ENCODE measurements at regions not wholly inside any gene's neighbourhood (a gene's known extent, or its start where the extent isn't known, plus 50 kb on each side); places are given as distances from the start of the nearest gene placed in this dataset.
"Not testable (repeated sequence)": the region's sequence is repeated elsewhere in the genome, so short reads cannot be mapped to it uniquely, and the experiment has no call there.

GRCh38 chr4:53713767-53714166, 122.5 kb upstream of the LNX1 start:
- no peak for DNase-seq
- no peak for ATAC-seq

- no peak for DNase-seq
- no peak for ATAC-seq
These were observed 122.0 kb upstream of the LNX1 start for GRCh38 chr4:53713296-53713695.

- DNase-seq (no peak), ATAC-seq (no peak)
These were observed 121.2 kb upstream of the LNX1 start for GRCh38 chr4:53712408-53713020.

- no peak for DNase-seq
- ATAC-seq = no peak
These were observed 120.6 kb upstream of the LNX1 start for GRCh38 chr4:53711926-53712325.

- DNase-seq = no peak
- ATAC-seq = no peak
These were observed 118.4 kb upstream of the LNX1 start for GRCh38 chr4:53709693-53710092.

GRCh38 chr4:53707491-53707890, 116.2 kb upstream of the LNX1 start:
- ATAC-seq = no peak
- no peak for DNase-seq

- DNase-seq = no peak
- no peak for ATAC-seq
These were observed 115.2 kb upstream of the LNX1 start for GRCh38 chr4:53706422-53707032.

- DNase-seq (no peak), ATAC-seq (no peak)
These were observed 114.7 kb upstream of the LNX1 start for GRCh38 chr4:53705972-53706371.

GRCh38 chr4:53705151-53705764, 114.0 kb upstream of the LNX1 start:
- DNase-seq (no peak), ATAC-seq (no peak)

- DNase-seq (no peak), ATAC-seq (no peak)
These were observed 113.0 kb upstream of the LNX1 start for GRCh38 chr4:53704329-53704728.

- no peak for ATAC-seq
- DNase-seq = no peak
These were observed 112.0 kb upstream of the LNX1 start for GRCh38 chr4:53703267-53703655.

GRCh38 chr4:53702334-53703266, 111.3 kb upstream of the LNX1 start:
- ATAC-seq (peak; percentile 49), DNase-seq (no peak)

GRCh38 chr4:53701260-53701659, 110.0 kb upstream of the LNX1 start:
- not testable (repeated sequence) for ATAC-seq, DNase-seq

GRCh38 chr4:53699310-53699709, 108.0 kb upstream of the LNX1 start:
- not testable (repeated sequence) for ATAC-seq

GRCh38 chr4:53697016-53697685, 105.9 kb upstream of the LNX1 start:
- ATAC-seq (no peak), DNase-seq (no peak)

More at GRCh38 chr4:53699310-53699709, 108.0 kb upstream of the LNX1 start:
- not testable (repeated sequence) for DNase-seq

GRCh38 chr4:53695540-53696463, 104.5 kb upstream of the LNX1 start:
- no peak for ATAC-seq
- DNase-seq = no peak

GRCh38 chr4:53694666-53695065, 103.4 kb upstream of the LNX1 start:
- DNase-seq (no peak), ATAC-seq (no peak)

GRCh38 chr4:53693909-53694308, 102.6 kb upstream of the LNX1 start:
- ATAC-seq = no peak
- DNase-seq = no peak

- DNase-seq (no peak), ATAC-seq (no peak)
These were observed 102.1 kb upstream of the LNX1 start for GRCh38 chr4:53693408-53693807.

- peak; percentile 46 for DNase-seq
- peak; percentile 90 for ATAC-seq
These were observed 97.0 kb upstream of the LNX1 start for GRCh38 chr4:53688186-53688790.

GRCh38 chr4:53686521-53686920, 95.2 kb upstream of the LNX1 start:
- ATAC-seq (no peak), DNase-seq (no peak)
